22Rv1 (cell line): ENCODE measurements at regions not wholly inside any gene's neighbourhood (a gene's known extent, or its start where the extent isn't known, plus 50 kb on each side); places are given as distances from the start of the nearest gene placed in this dataset.
"Not testable (repeated sequence)": the region's sequence is repeated elsewhere in the genome, so short reads cannot be mapped to it uniquely, and the experiment has no call there.

Source experiments
- H3K27ac ChIP-seq: fragments of 450-650 bp; 2 replicates; pipeline ENCODE4 v1.5.1; 2017
- ZFX ChIP-seq: fragments of 450-650 bp; IDR thresholded peaks from 2 replicates; pipeline ENCODE4 v1.6.1; 2017; ENCODE audit warnings: antibody characterized with exemption, borderline replicate concordance
- TF ChIP-seq, protein P1 (sequence below): fragments of 450-650 bp; IDR thresholded peaks from 2 replicates; pipeline ENCODE4 v1.5.1; 2017; ENCODE audit warnings: mild to moderate bottlenecking

DNA sequence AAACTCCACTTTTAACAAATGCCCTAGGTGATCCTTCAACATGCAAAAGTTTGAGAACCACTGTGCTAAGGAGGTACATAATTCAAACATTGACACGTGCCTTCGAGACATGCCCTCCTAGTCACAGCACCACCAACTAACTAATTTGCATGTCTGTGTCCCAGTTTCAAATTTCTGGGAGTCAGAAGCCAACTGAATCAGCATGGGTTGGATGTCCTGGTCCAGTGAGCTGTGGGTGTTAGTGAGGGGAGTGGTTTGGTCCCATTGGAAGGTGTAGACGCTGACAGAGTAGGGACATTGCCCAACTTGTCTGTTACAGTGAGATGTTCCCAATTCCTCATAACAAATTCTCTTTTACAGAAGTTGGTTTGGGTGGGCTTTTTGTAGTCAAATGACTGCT, 67.3 kb upstream of the ADPGK start:
- H3K27ac ChIP-seq, result no peak overlapping the region
- TF ChIP-seq ZFX, result no peak
- TF ChIP-seq, protein P1, sequence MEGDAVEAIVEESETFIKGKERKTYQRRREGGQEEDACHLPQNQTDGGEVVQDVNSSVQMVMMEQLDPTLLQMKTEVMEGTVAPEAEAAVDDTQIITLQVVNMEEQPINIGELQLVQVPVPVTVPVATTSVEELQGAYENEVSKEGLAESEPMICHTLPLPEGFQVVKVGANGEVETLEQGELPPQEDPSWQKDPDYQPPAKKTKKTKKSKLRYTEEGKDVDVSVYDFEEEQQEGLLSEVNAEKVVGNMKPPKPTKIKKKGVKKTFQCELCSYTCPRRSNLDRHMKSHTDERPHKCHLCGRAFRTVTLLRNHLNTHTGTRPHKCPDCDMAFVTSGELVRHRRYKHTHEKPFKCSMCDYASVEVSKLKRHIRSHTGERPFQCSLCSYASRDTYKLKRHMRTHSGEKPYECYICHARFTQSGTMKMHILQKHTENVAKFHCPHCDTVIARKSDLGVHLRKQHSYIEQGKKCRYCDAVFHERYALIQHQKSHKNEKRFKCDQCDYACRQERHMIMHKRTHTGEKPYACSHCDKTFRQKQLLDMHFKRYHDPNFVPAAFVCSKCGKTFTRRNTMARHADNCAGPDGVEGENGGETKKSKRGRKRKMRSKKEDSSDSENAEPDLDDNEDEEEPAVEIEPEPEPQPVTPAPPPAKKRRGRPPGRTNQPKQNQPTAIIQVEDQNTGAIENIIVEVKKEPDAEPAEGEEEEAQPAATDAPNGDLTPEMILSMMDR, result no peak

DNA sequence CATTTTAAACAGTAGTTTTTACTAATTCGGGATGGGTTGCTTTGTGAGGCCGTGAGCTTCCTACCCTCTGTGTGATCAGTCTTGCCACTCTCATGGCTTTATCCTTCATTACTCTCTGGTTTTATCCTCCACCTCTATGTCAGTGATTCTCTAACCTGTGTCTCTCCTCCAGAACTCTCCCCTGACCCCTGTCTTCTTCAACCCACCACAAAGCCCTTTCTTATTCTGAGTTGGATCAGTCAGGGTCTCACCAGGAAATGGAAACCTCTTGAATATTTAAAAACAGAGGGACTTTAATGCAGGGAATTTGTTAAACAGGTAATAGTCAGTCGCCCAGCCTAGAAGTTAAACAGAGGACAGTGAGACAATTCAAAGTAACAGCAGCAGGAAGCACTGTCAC, 64.2 kb upstream of the ADPGK start:
- TF ChIP-seq, protein P1, result no peak
- no peak overlapping the region for H3K27ac ChIP-seq

DNA sequence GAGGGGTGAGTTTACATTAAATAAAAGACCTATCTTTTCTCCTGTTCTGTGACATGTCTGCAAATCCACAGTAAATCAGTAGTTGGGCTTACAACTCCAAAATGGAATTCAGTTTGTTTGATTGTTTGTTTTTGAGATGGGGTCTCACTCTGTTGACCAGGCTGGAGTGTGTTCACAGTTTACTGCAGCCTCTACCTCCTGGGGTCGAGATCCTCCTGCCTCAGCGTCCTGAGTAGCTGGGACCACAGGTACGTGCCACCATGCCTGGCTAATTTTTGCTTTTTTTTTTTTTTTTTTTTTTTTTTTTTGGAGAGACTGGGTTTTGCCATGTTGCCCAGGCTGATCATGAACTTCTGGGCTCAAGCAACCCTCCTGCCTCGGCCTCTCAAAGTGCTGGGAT, 63.5 kb upstream of the ADPGK start:
- H3K27ac ChIP-seq, result no peak overlapping the region
- TF ChIP-seq, protein P1, result no peak

GRCh38 chr15:72845981-72846383, 62.4 kb upstream of the ADPGK start:
- TF ChIP-seq ZFX, result no peak
- TF ChIP-seq, protein P1, result no peak
- no peak overlapping the region for H3K27ac ChIP-seq

DNA sequence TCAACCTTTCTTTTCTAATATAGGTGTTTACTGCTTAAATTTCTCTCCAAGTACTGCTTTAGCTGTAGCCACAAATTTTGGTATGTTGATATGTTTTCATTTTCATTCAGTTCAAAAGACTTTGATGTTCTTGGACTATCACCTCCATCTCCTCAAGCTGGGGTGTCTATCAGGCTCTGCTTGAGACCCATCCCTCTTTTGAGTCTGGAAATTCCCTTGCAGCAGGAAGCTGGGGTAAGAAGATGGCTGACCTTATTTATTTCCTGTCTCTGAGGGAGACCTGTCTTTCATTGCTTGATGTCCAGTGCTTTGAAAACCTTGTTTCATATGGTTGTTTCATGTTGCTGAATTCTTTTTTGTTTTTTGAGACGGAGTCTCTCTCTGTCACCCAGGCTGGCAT, 60.5 kb upstream of the ADPGK start:
- TF ChIP-seq, protein P1, result no peak
- no peak for TF ChIP-seq ZFX
- H3K27ac ChIP-seq, result no peak overlapping the region

DNA sequence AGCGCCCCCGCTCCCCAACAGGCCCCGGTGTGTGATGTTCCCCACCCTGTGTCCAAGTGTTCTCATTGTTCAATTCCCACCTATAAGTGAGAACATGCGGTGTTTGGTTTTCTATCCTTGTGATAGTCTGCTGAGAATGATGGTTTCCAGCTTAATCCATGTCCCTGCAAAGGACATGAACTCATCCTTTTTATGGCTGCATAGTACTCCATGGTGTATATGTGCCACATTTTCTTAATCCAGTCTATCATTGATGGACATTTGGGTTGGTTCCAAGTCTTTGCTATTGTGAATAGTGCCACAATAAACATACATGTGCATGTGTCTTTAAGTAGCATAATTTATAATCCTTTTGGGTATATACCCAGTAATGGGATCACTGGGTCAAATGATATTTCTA, 59.8 kb upstream of the ADPGK start:
- not testable (repeated sequence) for H3K27ac ChIP-seq

- TF ChIP-seq, protein P1, result no peak
- no peak for TF ChIP-seq ZFX
- H3K27ac ChIP-seq, result no peak overlapping the region
Observed at GRCh38 chr15:72840114-72840513, 56.6 kb upstream of the ADPGK start.

- TF ChIP-seq, protein P1, result no peak
- no peak for TF ChIP-seq ZFX
- no peak overlapping the region for H3K27ac ChIP-seq
Observed at GRCh38 chr15:72838311-72838731, 54.8 kb upstream of the ADPGK start.
